AG04449 (cell line): ENCODE measurements at regions not wholly inside any gene's neighbourhood (a gene's known extent, or its start where the extent isn't known, plus 50 kb on each side); places are given as distances from the start of the nearest gene placed in this dataset.

ENCODE experiments used
- CTCF ChIA-PET: fragments of 350-600 bp; formaldehyde crosslinking; extraction: SDS; loops from one replicate; lab custom pipeline; 2021; ENCODE audit warnings: antibody characterized with exemption; lab: Yijun Ruan, JAX
- POLR2A ChIA-PET: fragments of 400-600, 350-600 bp; formaldehyde crosslinking; extraction: SDS; loops from one replicate; lab custom pipeline; 2020; ENCODE audit warnings: antibody characterized with exemption, inconsistent platforms; lab: Yijun Ruan, JAX
- DNase-seq: peaks from one replicate; pipeline ENCODE4 v3.0.0-alpha.2; 2010; ENCODE audit warnings: low read depth, low spot score
- H3K4me3 ChIP-seq: 2 replicates; pipeline ENCODE4 v1.5.1; 2011; ENCODE audit warnings: low read depth, mild to moderate bottlenecking, control low read depth, low read length
- TF ChIP-seq, protein P1 (sequence below): IDR thresholded peaks from one replicate; pipeline ENCODE4 v1.5.1; 2011; ENCODE audit warnings: mild to moderate bottlenecking, moderate library complexity, low read length, control low read depth, inconsistent platforms; ENCODE audit not compliant: insufficient read depth; ENCODE audit errors: missing control alignments

DNA sequence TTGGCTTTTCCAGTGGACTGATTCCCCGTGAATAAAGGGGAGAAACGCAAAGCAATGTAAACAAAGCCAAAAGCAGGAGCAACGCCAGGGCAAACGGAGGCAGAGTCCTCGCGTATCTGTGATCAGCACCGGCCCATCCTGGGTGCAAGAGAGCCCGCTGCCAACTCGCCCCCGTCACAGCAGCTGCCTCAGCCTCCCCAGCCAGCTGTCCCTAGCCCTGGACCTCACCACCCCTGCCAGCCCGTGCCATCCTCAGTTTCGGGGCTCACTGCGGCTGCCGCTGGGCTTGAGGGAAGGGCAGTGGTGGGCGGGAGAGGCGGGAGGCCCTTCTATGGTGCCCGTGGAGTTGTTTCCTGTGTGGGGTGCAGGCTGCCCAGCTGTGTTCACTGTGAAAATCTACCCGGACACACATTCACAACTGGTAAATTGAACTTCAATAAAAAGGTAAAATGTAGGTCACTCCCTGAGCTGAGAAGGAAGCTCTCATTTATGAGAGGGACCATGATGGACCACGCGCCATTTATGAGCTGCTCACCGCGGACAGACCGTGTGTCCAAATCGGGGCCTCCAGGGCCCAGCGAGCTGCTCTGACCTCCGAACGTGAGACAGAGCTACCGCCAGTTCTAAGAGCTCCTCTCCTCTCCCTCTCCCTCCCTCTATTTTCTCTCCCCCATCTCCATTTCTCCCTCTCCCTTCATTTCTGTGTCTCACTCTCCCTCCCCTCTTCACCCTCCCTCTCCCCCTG, 330.5 kb upstream of the SFSWAP start:
- TF ChIP-seq, protein P1, sequence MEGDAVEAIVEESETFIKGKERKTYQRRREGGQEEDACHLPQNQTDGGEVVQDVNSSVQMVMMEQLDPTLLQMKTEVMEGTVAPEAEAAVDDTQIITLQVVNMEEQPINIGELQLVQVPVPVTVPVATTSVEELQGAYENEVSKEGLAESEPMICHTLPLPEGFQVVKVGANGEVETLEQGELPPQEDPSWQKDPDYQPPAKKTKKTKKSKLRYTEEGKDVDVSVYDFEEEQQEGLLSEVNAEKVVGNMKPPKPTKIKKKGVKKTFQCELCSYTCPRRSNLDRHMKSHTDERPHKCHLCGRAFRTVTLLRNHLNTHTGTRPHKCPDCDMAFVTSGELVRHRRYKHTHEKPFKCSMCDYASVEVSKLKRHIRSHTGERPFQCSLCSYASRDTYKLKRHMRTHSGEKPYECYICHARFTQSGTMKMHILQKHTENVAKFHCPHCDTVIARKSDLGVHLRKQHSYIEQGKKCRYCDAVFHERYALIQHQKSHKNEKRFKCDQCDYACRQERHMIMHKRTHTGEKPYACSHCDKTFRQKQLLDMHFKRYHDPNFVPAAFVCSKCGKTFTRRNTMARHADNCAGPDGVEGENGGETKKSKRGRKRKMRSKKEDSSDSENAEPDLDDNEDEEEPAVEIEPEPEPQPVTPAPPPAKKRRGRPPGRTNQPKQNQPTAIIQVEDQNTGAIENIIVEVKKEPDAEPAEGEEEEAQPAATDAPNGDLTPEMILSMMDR = no peak
- ChIA-PET POLR2A (no interaction called here), CTCF (no interaction called here)
- H3K4me3 ChIP-seq = no peak overlapping the region
- DNase-seq = no peak

DNA sequence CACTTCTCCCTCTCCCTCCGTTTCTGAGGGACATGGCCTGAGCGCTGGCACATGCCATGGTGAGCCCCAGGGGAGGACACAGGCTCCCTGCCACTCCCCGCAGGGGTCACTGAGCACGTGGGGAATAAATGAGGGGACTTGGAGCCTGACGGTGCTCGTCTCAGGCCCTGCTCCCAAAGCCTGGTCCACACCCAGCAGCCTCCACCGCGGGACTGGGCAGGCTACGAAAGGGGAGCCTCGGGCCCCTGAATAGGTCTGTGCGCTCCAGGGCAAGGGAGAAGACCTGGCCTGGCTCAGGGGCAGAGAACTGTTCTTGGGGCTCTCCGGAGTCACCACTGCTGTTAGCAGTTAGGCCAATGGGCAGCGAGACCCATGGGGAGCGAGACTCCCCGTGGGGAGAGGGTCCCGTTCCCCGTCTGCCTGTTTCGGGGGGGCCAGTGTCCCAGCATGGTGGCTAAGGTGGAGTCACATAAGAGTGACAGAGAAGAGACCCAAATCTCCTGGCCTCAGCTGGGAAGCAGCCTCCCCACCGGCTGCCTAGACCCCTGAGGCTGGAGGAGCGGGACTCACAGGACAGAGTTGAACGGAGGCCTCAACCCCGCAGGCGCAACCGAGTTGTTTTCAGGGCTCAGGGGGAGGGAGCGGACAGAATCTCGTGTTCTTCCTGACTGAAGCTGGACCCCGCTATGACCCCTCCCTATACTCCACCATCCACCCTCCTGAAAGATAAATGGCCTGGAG, 329.8 kb upstream of the SFSWAP start:
- no peak for DNase-seq
- CTCF ChIA-PET = no interaction called here
- POLR2A ChIA-PET = no interaction called here
- no peak overlapping the region for H3K4me3 ChIP-seq
- TF ChIP-seq, protein P1 = no peak

DNA sequence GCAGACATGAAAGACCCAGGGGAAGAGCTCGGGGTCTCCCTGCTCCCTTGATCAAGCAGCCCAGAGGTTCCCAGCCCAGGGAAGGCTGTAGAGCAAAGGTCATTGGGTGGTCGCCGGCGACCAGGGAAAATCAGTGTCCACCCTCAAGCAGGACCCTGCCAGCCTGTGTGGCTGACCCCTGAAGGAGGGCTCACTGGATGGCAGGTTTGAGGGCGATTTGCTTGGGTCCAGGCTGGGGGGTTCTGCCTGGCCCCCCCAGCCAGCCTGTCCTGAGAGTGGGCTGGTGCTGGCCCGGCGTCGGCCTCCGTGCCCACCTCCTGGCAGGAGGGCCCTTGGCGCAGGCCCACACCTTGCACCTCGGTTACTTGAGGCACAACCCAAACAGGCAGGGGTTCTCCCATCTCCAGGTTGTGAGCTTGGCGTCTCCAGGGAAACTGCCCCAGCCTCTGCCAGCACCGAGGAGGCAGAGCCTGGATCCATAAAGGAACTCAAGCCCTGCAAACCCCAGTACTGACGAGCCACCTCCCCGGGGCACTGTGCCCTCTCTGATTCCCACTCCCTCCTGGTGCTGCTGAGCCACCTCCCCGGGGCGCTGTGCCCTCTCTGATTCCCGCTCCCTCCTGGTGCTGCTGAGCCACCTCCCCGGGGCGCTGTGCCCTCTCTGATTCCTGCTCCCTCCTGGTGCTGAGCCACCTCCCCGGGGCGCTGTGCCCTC, 329.0 kb upstream of the SFSWAP start:
- no peak for DNase-seq
- ChIA-PET POLR2A (no interaction called here), CTCF (no interaction called here)
- H3K4me3 ChIP-seq = no peak overlapping the region
- TF ChIP-seq, protein P1 = no peak

DNA sequence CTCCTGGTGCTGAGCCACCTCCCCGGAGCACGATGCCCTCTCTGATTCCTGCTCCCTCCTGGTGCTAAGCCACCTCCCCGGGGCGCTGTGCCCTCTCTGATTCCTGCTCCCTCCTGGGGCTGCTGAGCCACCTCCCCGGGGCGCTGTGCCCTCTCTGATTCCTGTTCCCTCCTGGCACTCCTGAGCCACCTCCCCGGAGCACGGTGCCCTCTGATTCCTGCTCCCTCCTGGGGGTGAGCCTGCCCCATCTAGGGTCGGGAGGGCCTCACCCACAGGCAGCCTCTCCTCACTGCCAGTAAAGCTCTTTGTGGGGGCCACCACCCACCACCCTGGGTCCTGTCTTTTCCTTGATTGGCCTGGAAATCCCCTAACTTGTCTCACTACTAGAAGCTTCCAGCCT, 327.6 kb upstream of the SFSWAP start:
- no peak for DNase-seq
- TF ChIP-seq, protein P1 = no peak
- CTCF ChIA-PET = no interaction called here
- H3K4me3 ChIP-seq = no peak overlapping the region
- POLR2A ChIA-PET = no interaction called here

DNA sequence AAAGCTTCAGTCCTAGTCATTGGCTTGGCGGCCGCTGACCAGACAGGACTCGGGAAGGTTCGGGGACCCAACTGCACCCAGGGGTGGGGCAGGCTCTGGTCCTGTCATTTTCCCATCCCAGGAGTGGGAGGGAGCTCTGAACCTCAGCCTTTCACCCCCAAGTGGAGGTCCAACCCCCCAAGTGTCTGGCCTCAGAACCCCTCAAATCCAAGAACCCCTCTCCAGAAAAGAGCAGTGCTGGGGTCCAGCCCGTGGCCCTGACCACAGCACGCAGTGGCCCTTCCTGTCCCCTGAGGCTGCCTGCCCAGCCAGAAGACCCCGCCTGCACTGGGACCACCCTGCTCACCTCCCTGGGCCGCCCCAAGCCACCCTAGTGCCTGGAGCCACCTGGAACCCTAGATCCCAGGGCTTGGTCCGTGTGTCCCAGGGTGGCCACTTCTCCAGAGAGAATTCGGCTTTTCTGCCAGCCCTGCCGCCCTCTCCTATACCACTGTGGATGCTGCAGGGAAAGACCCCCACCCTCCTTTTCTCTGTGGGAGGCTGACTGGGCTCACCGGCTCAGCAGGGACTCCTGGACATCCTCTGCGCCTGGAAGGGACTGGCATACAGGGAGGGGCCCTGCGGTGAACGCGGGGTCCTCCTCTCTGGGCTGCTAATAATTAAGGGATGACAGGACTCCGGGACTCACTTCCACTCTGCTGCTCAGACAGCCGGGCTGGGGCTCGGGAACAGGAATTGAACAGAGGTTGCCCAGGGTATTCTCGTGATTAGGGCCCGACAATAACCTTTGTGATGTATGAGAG, 326.9 kb upstream of the SFSWAP start:
- POLR2A ChIA-PET = no interaction called here
- TF ChIP-seq, protein P1 = no peak
- DNase-seq = no peak
- CTCF ChIA-PET = no interaction called here
- no peak overlapping the region for H3K4me3 ChIP-seq

DNA sequence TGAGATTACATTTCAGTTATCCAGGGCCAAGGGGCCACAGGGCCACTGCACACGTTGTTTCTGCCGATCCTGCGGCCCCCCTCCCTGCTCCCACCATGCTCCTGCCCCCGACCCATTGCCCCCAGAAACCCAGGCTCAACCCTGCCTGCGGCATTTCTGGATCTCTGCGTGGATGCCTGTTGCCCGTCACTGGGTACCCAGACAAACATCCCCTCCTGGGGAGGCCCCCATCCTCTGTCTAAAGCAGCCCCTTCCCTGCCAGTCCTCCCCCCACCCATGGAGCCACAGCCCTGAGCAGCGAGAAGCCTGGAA, 326.4 kb upstream of the SFSWAP start:
- ChIA-PET POLR2A (no interaction called here), CTCF (no interaction called here)
- TF ChIP-seq, protein P1 = no peak
- DNase-seq = no peak
- no peak overlapping the region for H3K4me3 ChIP-seq
